K562 (cell line): ENCODE measurements at regions not wholly inside any gene's neighbourhood (a gene's known extent, or its start where the extent isn't known, plus 50 kb on each side); places are given as distances from the start of the nearest gene placed in this dataset.
A peak's percentile ranks its signal among the peaks of the same experiment; 100 is the strongest.

ENCODE experiments used
- ATAC-seq: fragments of 200-7000 bp; cut with Tn5 transposase; 3 replicates; pipeline ENCODE4 v1.9.1; 2020; ENCODE audit warnings: moderate library complexity
- BruUV-seq: library from RNA; stranded (reverse); fragments of 400-500 nt; replicated peaks from 2 replicates; lab custom pipeline; 2021; lab: Mats Ljungman, UMichigan
- CTCF ChIA-PET: fragments of 300-600 bp; formaldehyde crosslinking; extraction: SDS; loops from one replicate; lab custom pipeline; 2021; ENCODE audit warnings: low intra/inter-chr PET ratio; lab: Yijun Ruan, JAX
- POLR2A ChIA-PET: fragments of 300-600, 350-650 bp; sonication (Branson Sonifier 250); formaldehyde crosslinking; extraction: SDS; loops from one replicate; lab custom pipeline; 2021; ENCODE audit warnings: antibody characterized with exemption, inconsistent platforms; lab: Yijun Ruan, JAX
- DNase-seq, 4 experiments: peaks; one replicate each; pipeline versions ENCODE4 v3.0.0 to v3.0.0-alpha.2; 2011 to 2018; ENCODE audit warnings: low spot score in 3 of 4, mixed read lengths in 3 of 4; ENCODE audit errors: extremely low read depth in 1 of 4
- FAIRE-seq: peaks from 2 replicates; lab custom pipeline; 2011; peaks lifted over from hg19 to GRCh38; lab: Jason Lieb, UNC
- H2AFZ ChIP-seq: 2 replicates; pipeline ENCODE4 v1.6.0; 2011; ENCODE audit warnings: low read depth, low read length, control low read depth, inconsistent platforms
- H3K27ac ChIP-seq: fragments of 200-600 bp; 3 replicates; pipeline ENCODE4 v1.8.0; 2011; ENCODE audit warnings: low read depth, mild to moderate bottlenecking, control low read depth, inconsistent platforms, low read length, moderate library complexity, mixed read lengths; ENCODE audit errors: extremely low read depth
- H3K27me3 ChIP-seq, 2 experiments: fragments of 300-600 bp in 1 of 2; 2 replicates in 1 of 2; 3 replicates in 1 of 2; pipeline versions ENCODE4 v1.6.0 to v1.8.0; 2011; ENCODE audit warnings: inconsistent platforms in 2 of 2, low read length in 2 of 2, mild to moderate bottlenecking in 1 of 2, mixed read lengths in 1 of 2, moderate library complexity in 1 of 2; ENCODE audit not compliant: control insufficient read depth in 2 of 2, insufficient read depth in 2 of 2
- H3K36me3 ChIP-seq: fragments of 300-600 bp; 3 replicates; pipeline ENCODE4 v1.8.0; 2011; ENCODE audit warnings: mild to moderate bottlenecking, low read length, inconsistent platforms; ENCODE audit not compliant: control insufficient read depth, insufficient read depth
- H3K4me1 ChIP-seq, 2 experiments: fragments of 200-600 bp in 1 of 2; replicated peaks in 1 of 2; 2 replicates in 1 of 2; 3 replicates in 1 of 2; pipeline versions ENCODE4 v1.5.1 to v1.8.0; 2011; ENCODE audit warnings: inconsistent platforms in 2 of 2, low read length in 2 of 2, mild to moderate bottlenecking in 1 of 2, mixed read lengths in 1 of 2, moderate library complexity in 1 of 2; ENCODE audit not compliant: control insufficient read depth in 2 of 2, insufficient read depth in 2 of 2
- H3K4me2 ChIP-seq: 2 replicates; pipeline ENCODE4 v1.6.1; 2011; ENCODE audit warnings: low read length, control low read depth, inconsistent platforms, mixed read lengths; ENCODE audit not compliant: insufficient read depth
- H3K4me3 ChIP-seq: fragments of 200-600 bp; sonication (generic), shearing (Covaris generic); 2 replicates; pipeline ENCODE4 v1.5.1; 2016; ENCODE audit warnings: control low read depth, inconsistent platforms
- H3K79me2 ChIP-seq: fragments of 200-600 bp; 3 replicates; pipeline ENCODE4 v1.8.0; 2011; ENCODE audit warnings: low read length, inconsistent platforms; ENCODE audit not compliant: control insufficient read depth, insufficient read depth
- H3K9ac ChIP-seq, 2 experiments: 2 replicates each; pipeline versions ENCODE4 v1.6.0 to v1.6.1; 2011; ENCODE audit warnings: low read depth in 2 of 2, low read length in 2 of 2, control low read depth in 1 of 2, inconsistent platforms in 1 of 2, mild to moderate bottlenecking in 1 of 2, mixed read lengths in 1 of 2; ENCODE audit not compliant: insufficient read depth in 1 of 2
- H3K9me1 ChIP-seq: one replicate; pipeline ENCODE4 v1.6.0; 2011; ENCODE audit warnings: inconsistent platforms, mild to moderate bottlenecking, low read length, moderate library complexity; ENCODE audit not compliant: control insufficient read depth, insufficient read depth
- H3K9me3 ChIP-seq: replicated peaks from 2 replicates; pipeline ENCODE4 v1.5.1; 2011; ENCODE audit warnings: low read depth, low read length, inconsistent platforms; ENCODE audit not compliant: control insufficient read depth, insufficient read depth
- H4K20me1 ChIP-seq: replicated peaks from 2 replicates; pipeline ENCODE4 v1.6.1; 2011; ENCODE audit warnings: low read length, inconsistent platforms, mixed read lengths; ENCODE audit not compliant: control insufficient read depth, insufficient read depth
- LARP7 ChIP-seq: fragments of 450-650 bp; IDR thresholded peaks from 2 replicates; pipeline ENCODE4 v1.6.1; 2016
- NRF1 ChIP-seq, 2 experiments: fragments of 450-650 bp; IDR thresholded peaks in 1 of 2; conservative IDR thresholded peaks in 1 of 2; 2 replicates each; pipeline ENCODE4 v1.6.1; 2014; ENCODE audit warnings: mild to moderate bottlenecking in 2 of 2
- RAD21 ChIP-seq, 2 experiments: fragments of 250-450 bp in 1 of 2; fragments of 450-650 bp in 1 of 2; sonication (Bioruptor Pico) in 1 of 2; formaldehyde crosslinking in 1 of 2; IDR thresholded peaks in 1 of 2; conservative IDR thresholded peaks in 1 of 2; 2 replicates each; pipeline versions ENCODE4 v1.4.0 to v1.8.0; 2020 to 2022; ENCODE audit warnings: mild to moderate bottlenecking in 2 of 2, moderate library complexity in 1 of 2
- WGBS: fragments of 100-300 bp; shearing (Covaris generic); methylation state at CpG from one replicate; pipeline ENCODE4 v1.1.6; 2016; ENCODE audit warnings: low coverage, mixed read lengths; ENCODE audit not compliant: insufficient coverage; ENCODE audit errors: missing lambda C conversion rate; 5-methylcytosine and 5-hydroxymethylcytosine counted together
- in situ Hi-C: fragments of 300-500 bp; cut with MboI; formaldehyde crosslinking; loops from 4 replicates; pipeline ENCODE4 v1.15.0; 2018; ENCODE audit warnings: inconsistent platforms, mixed read lengths
- intact Hi-C: fragments of 100-400 bp; cut with micrococcal nuclease; formaldehyde crosslinking; loops from 2 replicates; pipeline ENCODE4 v1.14.2; 2022
- TF ChIP-seq, protein P1 (sequence below), 3 experiments: IDR thresholded peaks in 2 of 3; conservative IDR thresholded peaks in 1 of 3; 2 replicates each; pipeline ENCODE4 v1.5.1; 2011 to 2012; ENCODE audit warnings: low read length in 3 of 3, mild to moderate bottlenecking in 3 of 3, control low read depth in 2 of 3, improper control_type of control experiment in 1 of 3, inconsistent platforms in 1 of 3, low read depth in 1 of 3, mixed read lengths in 1 of 3, moderate library complexity in 1 of 3; ENCODE audit not compliant: insufficient read depth in 2 of 3
- TF ChIP-seq, protein P2 (sequence below), 2 experiments: fragments of 450-650 bp; formaldehyde crosslinking in 1 of 2; IDR thresholded peaks; 2 replicates each; pipeline versions ENCODE4 v1.4.0 to v1.6.1; 2014 to 2020; ENCODE audit warnings: mild to moderate bottlenecking in 2 of 2, borderline replicate concordance in 1 of 2, low read depth in 1 of 2

DNA sequence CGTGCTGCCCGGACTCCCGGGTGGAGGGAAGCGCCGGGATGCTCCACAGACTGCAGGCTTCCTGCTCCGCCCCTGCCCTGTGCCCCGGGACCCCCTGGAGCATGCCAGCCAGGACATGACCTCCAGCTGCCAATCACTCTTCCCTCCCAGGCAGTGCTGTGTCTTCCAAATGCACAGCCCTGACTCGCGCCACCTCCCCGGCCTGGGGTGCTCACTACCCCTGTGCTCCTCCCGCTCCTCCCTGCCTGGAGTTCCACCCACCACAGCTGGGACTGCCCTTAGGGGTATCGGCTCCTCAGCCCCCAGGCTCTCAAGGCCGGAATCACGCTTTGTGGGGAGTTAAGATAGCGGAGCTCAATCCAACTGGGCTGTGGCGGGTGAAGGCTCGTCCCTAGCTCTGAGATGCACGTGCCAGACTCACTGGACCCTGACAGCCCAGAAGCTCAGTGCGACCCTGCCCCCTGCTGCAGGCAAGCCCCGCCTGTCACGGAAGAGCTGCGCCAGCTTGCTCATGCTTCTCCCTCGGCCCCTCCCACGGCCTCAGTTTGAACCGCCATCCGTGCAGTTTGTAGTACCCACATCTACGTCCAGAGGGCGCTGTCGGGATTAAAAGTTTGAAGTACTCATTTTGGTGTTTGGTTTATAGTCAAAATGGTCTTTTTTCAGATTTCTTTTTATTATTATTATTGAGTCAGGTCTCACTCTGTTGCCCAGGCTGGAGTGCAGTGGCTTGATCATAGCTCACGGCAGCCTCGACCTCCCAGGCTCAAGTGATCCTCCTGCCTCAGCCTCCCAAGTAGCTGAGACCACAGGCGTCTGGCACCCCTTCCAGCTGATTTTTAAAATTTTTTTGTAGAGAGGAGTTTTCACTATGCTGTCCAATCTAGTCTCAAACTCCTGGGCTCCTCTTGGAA, 142.5 kb upstream of the TCERG1L start:
- Histone ChIP-seq H3K36me3 (no peaks in the 10 kb centered on the region), H3K4me3 (no peak overlapping the region), H3K4me2 (no peak overlapping the region), H4K20me1 (0 out of 2 replicates have a peak, but pooled peaks cover 4% of the 10 kb centered on the region), H3K9me3 (no peaks in the 10 kb centered on the region), H3K79me2 (no peaks in the 10 kb centered on the region), H3K9me1 (no peaks in the 10 kb centered on the region), H3K27ac (no peak overlapping the region), H3K4me1 (peaks cover 0 to 10% of the 10 kb centered on the region in 2 experiments; a peak in 1 of 5 replicates), H3K9ac (no peak overlapping the region), H3K27me3 (peaks cover 0 to 17% of the 10 kb centered on the region in 2 experiments; a peak in 1 of 5 replicates), H2AFZ (no peak overlapping the region; the same call in 1 of the 2 replicates)
- TF ChIP-seq, protein P1, sequence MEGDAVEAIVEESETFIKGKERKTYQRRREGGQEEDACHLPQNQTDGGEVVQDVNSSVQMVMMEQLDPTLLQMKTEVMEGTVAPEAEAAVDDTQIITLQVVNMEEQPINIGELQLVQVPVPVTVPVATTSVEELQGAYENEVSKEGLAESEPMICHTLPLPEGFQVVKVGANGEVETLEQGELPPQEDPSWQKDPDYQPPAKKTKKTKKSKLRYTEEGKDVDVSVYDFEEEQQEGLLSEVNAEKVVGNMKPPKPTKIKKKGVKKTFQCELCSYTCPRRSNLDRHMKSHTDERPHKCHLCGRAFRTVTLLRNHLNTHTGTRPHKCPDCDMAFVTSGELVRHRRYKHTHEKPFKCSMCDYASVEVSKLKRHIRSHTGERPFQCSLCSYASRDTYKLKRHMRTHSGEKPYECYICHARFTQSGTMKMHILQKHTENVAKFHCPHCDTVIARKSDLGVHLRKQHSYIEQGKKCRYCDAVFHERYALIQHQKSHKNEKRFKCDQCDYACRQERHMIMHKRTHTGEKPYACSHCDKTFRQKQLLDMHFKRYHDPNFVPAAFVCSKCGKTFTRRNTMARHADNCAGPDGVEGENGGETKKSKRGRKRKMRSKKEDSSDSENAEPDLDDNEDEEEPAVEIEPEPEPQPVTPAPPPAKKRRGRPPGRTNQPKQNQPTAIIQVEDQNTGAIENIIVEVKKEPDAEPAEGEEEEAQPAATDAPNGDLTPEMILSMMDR (IDR thresholded peaks at IDR 0.05 in 2 of 3, conservative IDR thresholded peaks at IDR 0.05 in 1 of 3; ENCODE audit: insufficient read depth in 2 of 3, low read depth in 1 of 3, low read length in 3 of 3), result peak; percentile 44 to 76 (median 66); a peak in 5 of 6 replicates
- peak; percentile 38 to 46; a peak in 2 of 4 replicates for TF ChIP-seq NRF1 (conservative IDR thresholded peaks at IDR 0.05 in 1 of 2, IDR thresholded peaks at IDR 0.05 in 1 of 2)
- TF ChIP-seq, protein P2, sequence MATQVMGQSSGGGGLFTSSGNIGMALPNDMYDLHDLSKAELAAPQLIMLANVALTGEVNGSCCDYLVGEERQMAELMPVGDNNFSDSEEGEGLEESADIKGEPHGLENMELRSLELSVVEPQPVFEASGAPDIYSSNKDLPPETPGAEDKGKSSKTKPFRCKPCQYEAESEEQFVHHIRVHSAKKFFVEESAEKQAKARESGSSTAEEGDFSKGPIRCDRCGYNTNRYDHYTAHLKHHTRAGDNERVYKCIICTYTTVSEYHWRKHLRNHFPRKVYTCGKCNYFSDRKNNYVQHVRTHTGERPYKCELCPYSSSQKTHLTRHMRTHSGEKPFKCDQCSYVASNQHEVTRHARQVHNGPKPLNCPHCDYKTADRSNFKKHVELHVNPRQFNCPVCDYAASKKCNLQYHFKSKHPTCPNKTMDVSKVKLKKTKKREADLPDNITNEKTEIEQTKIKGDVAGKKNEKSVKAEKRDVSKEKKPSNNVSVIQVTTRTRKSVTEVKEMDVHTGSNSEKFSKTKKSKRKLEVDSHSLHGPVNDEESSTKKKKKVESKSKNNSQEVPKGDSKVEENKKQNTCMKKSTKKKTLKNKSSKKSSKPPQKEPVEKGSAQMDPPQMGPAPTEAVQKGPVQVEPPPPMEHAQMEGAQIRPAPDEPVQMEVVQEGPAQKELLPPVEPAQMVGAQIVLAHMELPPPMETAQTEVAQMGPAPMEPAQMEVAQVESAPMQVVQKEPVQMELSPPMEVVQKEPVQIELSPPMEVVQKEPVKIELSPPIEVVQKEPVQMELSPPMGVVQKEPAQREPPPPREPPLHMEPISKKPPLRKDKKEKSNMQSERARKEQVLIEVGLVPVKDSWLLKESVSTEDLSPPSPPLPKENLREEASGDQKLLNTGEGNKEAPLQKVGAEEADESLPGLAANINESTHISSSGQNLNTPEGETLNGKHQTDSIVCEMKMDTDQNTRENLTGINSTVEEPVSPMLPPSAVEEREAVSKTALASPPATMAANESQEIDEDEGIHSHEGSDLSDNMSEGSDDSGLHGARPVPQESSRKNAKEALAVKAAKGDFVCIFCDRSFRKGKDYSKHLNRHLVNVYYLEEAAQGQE (IDR thresholded peaks at IDR 0.05; ENCODE audit: borderline replicate concordance), result peak; percentile 19; the same call in 1 of the 2 replicates
- TF ChIP-seq, protein P2 (CRISPR knock-in tag; IDR thresholded peaks at IDR 0.05; ENCODE audit: low read depth), result no peak
- TF ChIP-seq LARP7, result no peak
- TF ChIP-seq RAD21 (CRISPR knock-in tag; conservative IDR thresholded peaks at IDR 0.05 in 1 of 2, IDR thresholded peaks at IDR 0.05 in 1 of 2), result peak; percentile 12 to 48; a peak in 2 of 4 replicates
- intact Hi-C loops (loop anchor here (10.0 kb wide), 1 partner anchor 421 kb away; no protein-coding TSS in a partner anchor), in situ Hi-C loops (no loop called here)
- DNase-seq (peak; percentile 65 to 73 (median 68)), ATAC-seq (peak; percentile 87), FAIRE-seq (peak; percentile 65)
- BruUV-seq, result no TSS peak
- CTCF ChIA-PET, result no interaction called here
- POLR2A ChIA-PET, result no interaction called here
- 9% methylated on average over 21 of the region's 32 CpGs for WGBS
